ENCODE measurements at regions not wholly inside any gene's neighbourhood (a gene's known extent, or its start where the extent isn't known, plus 50 kb on each side); places are given as distances from the start of the nearest gene placed in this dataset.

DNA sequence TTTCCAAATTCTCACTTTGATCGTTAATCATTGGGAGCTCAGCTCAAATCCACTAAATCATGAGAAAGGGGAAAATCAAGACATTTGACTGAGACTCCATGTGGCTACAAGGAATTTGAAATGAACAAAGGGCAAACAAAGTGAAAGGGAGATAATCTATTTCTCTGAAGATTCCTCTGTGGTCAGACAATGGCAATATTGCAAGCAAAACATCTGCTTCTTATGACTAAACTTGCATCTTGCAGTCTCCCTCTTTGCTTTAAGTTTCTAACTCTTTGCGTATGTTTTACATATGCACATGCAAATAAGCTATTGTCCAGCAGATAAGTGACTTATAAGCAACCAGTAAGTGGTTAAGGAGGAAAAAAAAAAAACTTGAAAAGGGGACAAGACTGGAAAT is 299.1 kb upstream of the NXPH2 start:
- H3K4me1 ChIP-seq (replicated peaks in 1 of 2; ENCODE audit: control insufficient read depth in 2 of 2, insufficient read depth in 2 of 2, low read length in 2 of 2): no peaks in the 10 kb centered on the region
- H3K27ac ChIP-seq (ENCODE audit: extremely low read depth, low read depth, low read length): no peak overlapping the region
- POLR2A ChIA-PET: no interaction called here
- CTCF ChIA-PET (ENCODE audit: low intra/inter-chr PET ratio): no interaction called here
- H3K9me3 ChIP-seq (replicated peaks; ENCODE audit: control insufficient read depth, insufficient read depth, low read depth, low read length): no peaks in the 10 kb centered on the region; the same call in 1 of the 2 replicates
- TF ChIP-seq PURB (CRISPR knock-in tag; IDR thresholded peaks at IDR 0.05; ENCODE audit: low read depth): no peak
- TF ChIP-seq MIER1 (IDR thresholded peaks at IDR 0.05; ENCODE audit: low read depth): no peak
- no peak for TF ChIP-seq SMARCB1 (IDR thresholded peaks at IDR 0.05; ENCODE audit: insufficient read length, low read depth)
- TF ChIP-seq ZBTB43 (CRISPR knock-in tag; IDR thresholded peaks at IDR 0.05): no peak
- TF ChIP-seq SPI1 (IDR thresholded peaks at IDR 0.05; ENCODE audit: borderline replicate concordance, low read depth, low read length): no peak
- no peak for TF ChIP-seq ARHGAP35 (IDR thresholded peaks at IDR 0.05; ENCODE audit: partially characterized antibody)
- no peaks in the 10 kb centered on the region for H3K27me3 ChIP-seq (ENCODE audit: control insufficient read depth in 2 of 2, insufficient read depth in 2 of 2, low read length in 2 of 2)
- no peaks in the 10 kb centered on the region for H3K9me1 ChIP-seq (ENCODE audit: control insufficient read depth, insufficient read depth, low read length)
- H3K79me2 ChIP-seq (ENCODE audit: control insufficient read depth, insufficient read depth, low read length): no peaks in the 10 kb centered on the region
- H4K20me1 ChIP-seq (replicated peaks; ENCODE audit: control insufficient read depth, insufficient read depth, low read length): no peaks in the 10 kb centered on the region
- DNase-seq (ENCODE audit: extremely low read depth in 1 of 4, low spot score in 3 of 4) (no peak), ATAC-seq (no peak), FAIRE-seq (no peak)
- no peaks in the 10 kb centered on the region for H3K36me3 ChIP-seq (ENCODE audit: control insufficient read depth, insufficient read depth, low read length)
- H3K4me3 ChIP-seq: no peak overlapping the region
- in situ Hi-C loops (cut with MboI) (no loop called here), intact Hi-C loops (cut with micrococcal nuclease) (no loop called here)
- WGBS (ENCODE audit: insufficient coverage, low coverage, missing lambda C conversion rate): 0% methylated on average over 2 of the region's 2 CpGs
- H2AFZ ChIP-seq (ENCODE audit: low read depth, low read length): no peak overlapping the region
- H3K4me2 ChIP-seq (ENCODE audit: insufficient read depth, low read length): no peak overlapping the region
- no TSS peak for BruUV-seq (replicated peaks)
- no peak overlapping the region for H3K9ac ChIP-seq (ENCODE audit: insufficient read depth in 1 of 2, low read depth in 2 of 2, low read length in 2 of 2)

- H3K4me1 ChIP-seq (replicated peaks in 1 of 2; ENCODE audit: control insufficient read depth in 2 of 2, insufficient read depth in 2 of 2, low read length in 2 of 2): no peaks in the 10 kb centered on the region
- FAIRE-seq (no peak), ATAC-seq (no peak), DNase-seq (ENCODE audit: extremely low read depth in 1 of 4, low spot score in 3 of 4) (no peak)
- BruUV-seq (replicated peaks): no TSS peak
- H3K36me3 ChIP-seq (ENCODE audit: control insufficient read depth, insufficient read depth, low read length): no peaks in the 10 kb centered on the region
- H3K9me3 ChIP-seq (replicated peaks; ENCODE audit: control insufficient read depth, insufficient read depth, low read depth, low read length): no peaks in the 10 kb centered on the region
- no peaks in the 10 kb centered on the region for H3K79me2 ChIP-seq (ENCODE audit: control insufficient read depth, insufficient read depth, low read length)
- in situ Hi-C loops (cut with MboI) (no loop called here), intact Hi-C loops (cut with micrococcal nuclease) (no loop called here)
- no peak overlapping the region for H2AFZ ChIP-seq (ENCODE audit: low read depth, low read length)
- H3K9me1 ChIP-seq (ENCODE audit: control insufficient read depth, insufficient read depth, low read length): no peaks in the 10 kb centered on the region
- no peak overlapping the region for H3K27ac ChIP-seq (ENCODE audit: extremely low read depth, low read depth, low read length)
- H3K4me2 ChIP-seq (ENCODE audit: insufficient read depth, low read length): no peak overlapping the region
- ChIA-PET CTCF (ENCODE audit: low intra/inter-chr PET ratio) (no interaction called here), POLR2A (no interaction called here)
- H3K27me3 ChIP-seq (ENCODE audit: control insufficient read depth in 2 of 2, insufficient read depth in 2 of 2, low read length in 2 of 2): no peaks in the 10 kb centered on the region
- no peak overlapping the region for H3K4me3 ChIP-seq
- H4K20me1 ChIP-seq (replicated peaks; ENCODE audit: control insufficient read depth, insufficient read depth, low read length): no peaks in the 10 kb centered on the region
- WGBS (ENCODE audit: insufficient coverage, low coverage, missing lambda C conversion rate): 0% methylated on average over 1 of the region's 1 CpG
- no peak overlapping the region for H3K9ac ChIP-seq (ENCODE audit: insufficient read depth in 1 of 2, low read depth in 2 of 2, low read length in 2 of 2)
- no peak for TF ChIP-seq POLR2B (IDR thresholded peaks at IDR 0.05; ENCODE audit: low read depth, partially characterized antibody)
- TF ChIP-seq, protein P1, sequence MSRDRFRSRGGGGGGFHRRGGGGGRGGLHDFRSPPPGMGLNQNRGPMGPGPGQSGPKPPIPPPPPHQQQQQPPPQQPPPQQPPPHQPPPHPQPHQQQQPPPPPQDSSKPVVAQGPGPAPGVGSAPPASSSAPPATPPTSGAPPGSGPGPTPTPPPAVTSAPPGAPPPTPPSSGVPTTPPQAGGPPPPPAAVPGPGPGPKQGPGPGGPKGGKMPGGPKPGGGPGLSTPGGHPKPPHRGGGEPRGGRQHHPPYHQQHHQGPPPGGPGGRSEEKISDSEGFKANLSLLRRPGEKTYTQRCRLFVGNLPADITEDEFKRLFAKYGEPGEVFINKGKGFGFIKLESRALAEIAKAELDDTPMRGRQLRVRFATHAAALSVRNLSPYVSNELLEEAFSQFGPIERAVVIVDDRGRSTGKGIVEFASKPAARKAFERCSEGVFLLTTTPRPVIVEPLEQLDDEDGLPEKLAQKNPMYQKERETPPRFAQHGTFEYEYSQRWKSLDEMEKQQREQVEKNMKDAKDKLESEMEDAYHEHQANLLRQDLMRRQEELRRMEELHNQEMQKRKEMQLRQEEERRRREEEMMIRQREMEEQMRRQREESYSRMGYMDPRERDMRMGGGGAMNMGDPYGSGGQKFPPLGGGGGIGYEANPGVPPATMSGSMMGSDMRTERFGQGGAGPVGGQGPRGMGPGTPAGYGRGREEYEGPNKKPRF (IDR thresholded peaks at IDR 0.05; ENCODE audit: low read depth, low read length): no peak
Measured at GRCh38 chr2:139078376-139078775, 298.2 kb upstream of the NXPH2 start.
